GM21717 (cell line): ENCODE measurements at regions not wholly inside any gene's neighbourhood (a gene's known extent, or its start where the extent isn't known, plus 50 kb on each side); places are given as distances from the start of the nearest gene placed in this dataset.

ENCODE experiments used
- ATAC-seq: cut with Tn5 transposase; IDR thresholded peaks from one replicate; pipeline ENCODE4 v1.9.1; 2021; ENCODE audit warnings: mild to moderate bottlenecking, moderate library complexity; ENCODE audit not compliant: unreplicated experiment

- ATAC-seq = no peak
Measured at GRCh38 chr18:10056506-10056905, 142.7 kb downstream of the VAPA start.

DNA sequence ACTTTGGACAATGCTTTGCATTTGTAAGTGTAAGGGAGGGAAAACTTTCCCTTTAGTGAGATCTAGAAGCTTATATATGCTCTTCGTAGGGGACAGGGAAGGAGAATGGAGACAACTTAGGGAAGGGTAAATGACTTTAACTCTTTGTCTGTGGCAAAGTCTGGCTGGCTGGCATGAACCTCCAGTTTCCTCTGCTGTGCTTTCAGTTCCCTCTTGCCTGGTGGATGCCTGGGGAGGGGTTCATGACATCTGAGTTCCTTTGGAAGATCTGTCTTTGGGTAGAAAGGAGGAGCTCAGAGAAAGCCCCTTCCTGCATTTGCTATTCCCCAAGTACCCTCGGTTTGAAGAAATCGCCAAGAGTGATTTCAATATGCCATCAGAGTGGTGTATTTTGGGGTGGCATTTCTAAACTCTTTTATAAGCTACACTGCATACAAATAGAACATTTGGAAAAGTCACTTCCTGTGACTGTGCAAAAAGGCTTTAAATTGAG, 143.6 kb downstream of the VAPA start:
- no peak for ATAC-seq

- ATAC-seq = no peak
Measured at GRCh38 chr18:10057894-10058791, 144.3 kb downstream of the VAPA start.

DNA sequence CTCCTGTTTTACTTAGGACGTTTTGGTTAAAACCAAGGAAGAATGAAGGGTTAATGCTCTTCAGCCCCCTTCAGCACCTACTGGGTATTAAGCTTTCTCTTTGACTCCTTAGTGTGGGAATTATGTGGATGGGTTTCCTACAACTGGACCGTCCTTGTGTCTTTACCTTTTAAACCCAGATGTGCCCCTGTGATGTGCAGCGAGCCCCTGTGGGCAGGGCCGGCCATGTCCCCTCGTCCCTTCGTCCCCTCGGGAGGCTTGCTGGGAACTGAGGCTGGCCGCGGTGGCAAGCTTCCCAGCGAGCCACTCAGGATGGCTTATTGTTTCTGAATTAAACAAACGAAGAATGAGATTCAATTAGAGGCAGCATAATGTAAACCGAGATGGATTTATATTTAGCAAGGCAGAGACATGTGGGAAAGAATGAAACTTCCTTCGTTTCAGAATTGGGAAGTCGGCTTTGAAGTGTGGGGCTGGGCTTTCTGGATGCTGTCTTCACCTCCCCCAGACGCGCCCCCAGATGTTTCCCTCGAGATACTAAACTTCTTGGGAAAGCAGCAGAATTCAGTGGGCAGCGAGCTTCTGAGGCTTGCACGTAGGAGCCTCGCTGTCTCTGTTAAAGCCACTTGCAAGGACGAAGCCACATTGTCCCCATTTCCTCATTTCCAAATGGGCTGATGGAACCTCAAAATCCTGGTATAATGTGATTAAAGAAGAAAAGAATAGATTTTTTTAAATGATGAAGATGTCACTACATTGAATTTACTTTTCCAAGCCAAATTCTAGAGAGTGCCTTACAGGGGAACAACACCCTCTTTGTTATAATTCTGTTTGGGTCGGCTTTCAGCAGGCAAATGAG, 146.0 kb downstream of the VAPA start:
- no peak for ATAC-seq

GRCh38 chr18:10060469-10060782, 146.6 kb downstream of the VAPA start:
- no peak for ATAC-seq

GRCh38 chr18:10060841-10061240, 147.0 kb downstream of the VAPA start:
- ATAC-seq = no peak

DNA sequence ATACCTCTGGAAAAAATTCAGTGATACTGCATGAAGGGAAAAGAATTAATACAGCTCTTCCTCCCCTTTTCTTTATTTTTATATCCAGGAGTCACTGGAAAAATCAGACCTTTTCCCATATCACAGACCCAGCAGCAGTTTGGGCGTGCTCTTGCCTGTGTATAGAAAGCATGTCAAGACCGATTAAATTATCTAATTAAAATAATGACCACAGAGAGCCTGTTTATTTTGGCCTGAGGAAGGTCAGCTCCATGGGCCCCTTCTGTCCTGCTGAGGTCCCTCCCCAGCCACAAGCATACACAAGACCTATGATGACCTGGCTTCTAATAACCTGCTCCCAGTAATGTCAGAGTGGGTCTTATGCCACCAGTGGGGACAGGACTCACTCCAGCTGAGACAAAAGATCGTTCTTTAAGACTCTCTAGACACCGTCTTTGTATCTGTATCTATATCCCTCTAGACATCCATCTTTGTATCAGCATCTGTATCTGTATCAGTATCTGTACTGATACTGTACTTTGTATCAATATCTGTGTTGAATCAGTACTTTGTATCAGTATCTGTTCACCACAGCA, 147.8 kb downstream of the VAPA start:
- ATAC-seq = no peak

DNA sequence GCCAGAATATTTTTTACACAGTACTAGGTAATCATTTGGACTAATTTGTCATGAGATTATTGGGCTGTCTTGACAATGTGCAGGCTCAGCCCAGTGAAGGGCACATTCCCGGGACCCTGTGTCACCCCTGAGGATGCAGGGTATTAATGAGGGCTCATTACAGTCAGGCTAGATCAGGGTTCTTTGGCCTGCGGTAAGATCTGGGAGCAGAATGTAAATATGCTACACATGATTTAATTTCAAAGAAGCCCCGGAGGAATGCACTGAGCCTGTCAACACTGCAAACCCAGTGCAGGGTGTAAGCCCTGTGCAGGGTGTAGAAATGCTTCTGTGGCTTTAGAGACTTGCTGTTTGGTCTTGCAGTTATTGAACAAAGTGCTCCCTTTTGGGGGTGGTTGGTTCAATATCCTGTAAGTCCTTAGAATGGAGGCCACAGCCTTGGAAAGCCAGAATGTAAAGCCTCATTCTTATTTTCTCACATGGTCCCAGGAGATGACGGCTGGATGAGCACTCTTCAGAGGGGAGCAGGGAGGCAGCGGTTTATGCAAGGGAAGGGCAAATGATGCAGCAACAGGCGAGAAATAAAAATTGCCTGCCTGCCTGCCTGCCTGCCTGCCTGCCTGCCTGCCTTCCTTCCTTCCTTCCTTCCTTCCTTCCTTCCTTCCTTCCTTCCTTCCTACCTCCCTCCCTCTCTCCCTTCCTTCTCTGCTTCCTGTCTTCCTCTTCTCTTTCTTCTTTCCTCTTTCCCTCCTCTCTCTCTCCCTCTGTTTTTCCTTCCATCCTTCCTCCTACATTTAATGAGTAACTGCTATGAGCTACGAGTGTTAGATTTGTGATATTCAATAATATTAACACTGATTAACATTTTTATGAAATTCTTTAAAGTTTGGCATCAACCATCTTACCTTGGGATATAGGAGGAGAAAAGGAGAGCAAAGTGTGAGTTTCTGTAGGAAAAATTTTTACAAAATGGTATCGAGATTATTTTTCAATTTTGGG, 148.8 kb downstream of the VAPA start:
- no peak for ATAC-seq

GRCh38 chr18:10063489-10063888, 149.7 kb downstream of the VAPA start:
- ATAC-seq = no peak

- ATAC-seq = no peak
Measured at GRCh38 chr18:10064267-10064666, 150.5 kb downstream of the VAPA start.

- no peak for ATAC-seq
Measured at GRCh38 chr18:10065296-10065695, 151.5 kb downstream of the VAPA start.

- no peak for ATAC-seq
Measured at GRCh38 chr18:10067670-10068659, 154.1 kb downstream of the VAPA start.

DNA sequence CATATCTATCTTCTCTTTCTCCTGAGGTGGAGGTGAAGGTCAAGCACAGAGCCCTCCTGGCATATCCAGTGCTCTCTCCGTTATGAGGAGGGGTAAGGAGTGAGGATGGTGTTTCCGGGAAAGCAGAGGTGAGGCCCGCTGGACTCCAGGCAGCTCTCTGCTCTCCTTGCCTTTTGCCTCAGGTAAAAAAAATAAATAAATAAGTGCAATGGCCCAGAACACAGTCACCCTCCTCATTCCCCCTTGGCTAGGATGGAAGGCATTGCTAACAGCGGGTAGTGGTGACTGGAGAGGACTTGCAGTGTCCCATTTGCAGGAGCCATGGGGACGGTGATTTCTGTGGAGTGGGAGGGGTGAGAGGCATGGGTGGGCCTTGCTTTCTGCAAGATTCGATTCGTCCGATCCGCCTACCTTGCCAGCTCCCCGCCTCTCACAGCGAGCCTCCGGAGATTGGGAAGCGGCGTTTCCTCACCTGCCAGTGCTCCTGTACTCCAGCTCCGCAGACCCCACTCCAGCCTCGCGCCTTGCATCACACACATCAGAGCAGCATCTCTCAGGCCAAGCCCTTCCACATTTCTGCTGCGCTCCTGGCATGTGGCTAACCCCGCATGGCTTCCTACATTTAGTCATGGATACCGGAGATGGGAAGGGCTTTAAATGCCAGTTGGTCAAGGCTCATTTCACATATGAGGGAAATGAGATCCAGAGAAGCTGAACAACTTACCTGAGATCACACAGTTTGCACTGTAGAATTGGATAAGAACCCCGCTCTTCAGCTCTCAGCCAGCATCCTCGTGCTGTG, 155.2 kb downstream of the VAPA start:
- ATAC-seq = no peak

DNA sequence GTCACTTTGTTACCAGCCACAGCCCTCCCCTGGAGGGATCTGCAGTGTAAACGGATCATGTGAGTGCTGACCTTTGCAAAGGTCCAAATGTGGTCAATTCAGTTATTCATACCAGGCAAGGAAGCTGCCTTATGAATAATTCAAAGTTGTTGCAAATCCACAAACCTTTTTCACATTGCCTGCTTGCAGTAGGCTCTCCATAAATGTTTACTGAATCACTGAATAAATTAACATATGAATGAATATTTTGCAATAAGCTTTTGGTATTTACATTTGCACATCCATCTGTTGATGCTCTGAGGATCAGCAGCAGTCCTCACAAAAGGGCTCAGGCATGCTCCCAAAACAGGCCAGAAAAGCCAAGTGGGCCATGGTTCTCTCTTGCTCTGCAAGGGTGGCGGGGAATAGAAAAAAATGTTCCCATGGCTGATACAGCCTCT, 156.8 kb downstream of the VAPA start:
- no peak for ATAC-seq

- no peak for ATAC-seq
Measured at GRCh38 chr18:10072671-10073175, 158.9 kb downstream of the VAPA start.

DNA sequence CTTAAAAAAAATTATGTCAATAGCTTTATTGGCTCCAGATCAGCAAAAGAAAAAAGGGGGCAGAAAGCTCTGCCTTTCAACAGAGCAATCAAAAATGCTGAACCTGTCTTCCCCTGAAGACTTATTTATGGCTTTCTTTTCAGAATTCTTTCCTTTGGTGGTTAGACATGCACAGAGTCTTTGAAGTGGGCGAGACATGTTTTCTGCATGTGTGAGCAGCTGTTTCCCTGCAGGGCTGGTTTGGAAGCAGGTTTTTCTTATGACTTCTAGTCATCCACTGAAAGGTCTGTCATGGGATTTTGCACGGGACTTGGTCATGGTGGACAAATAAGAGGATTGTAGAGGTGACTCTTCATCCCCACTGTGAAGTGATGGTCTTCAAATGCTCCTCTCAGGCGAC, 160.3 kb downstream of the VAPA start:
- ATAC-seq = no peak

DNA sequence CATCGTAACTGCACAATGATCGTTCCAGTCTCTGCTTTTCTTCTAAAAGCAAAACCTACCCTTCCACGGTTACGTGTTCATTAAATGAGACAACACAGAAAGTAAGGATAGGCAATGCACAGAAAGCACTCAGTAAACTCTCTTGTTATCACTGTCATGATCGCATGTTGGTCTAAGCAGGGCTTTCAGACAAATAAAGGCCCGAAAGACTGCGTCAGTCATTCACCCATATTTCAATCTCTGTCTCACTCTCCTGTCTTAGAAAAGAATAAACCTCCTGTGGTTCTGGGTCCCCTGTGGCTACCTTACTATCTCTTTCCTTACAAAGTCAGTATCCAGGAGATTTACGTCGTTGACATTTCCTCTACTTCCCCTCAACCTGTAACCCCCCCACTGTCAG, 160.9 kb downstream of the VAPA start:
- ATAC-seq = no peak

GRCh38 chr18:10076502-10077030, 162.8 kb downstream of the VAPA start:
- ATAC-seq = no peak
